ENCODE measurements at regions not wholly inside any gene's neighbourhood (a gene's known extent, or its start where the extent isn't known, plus 50 kb on each side); places are given as distances from the start of the nearest gene placed in this dataset.

- FAIRE-seq (no peak), DNase-seq (ENCODE audit: low read depth, low spot score) (no peak)
- Histone ChIP-seq H3K4me1 (ENCODE audit: control insufficient read depth, extremely low read depth, insufficient read depth, low read length) (no peaks in the 10 kb centered on the region), H3K9me3 (replicated peaks; ENCODE audit: control insufficient read depth, insufficient read depth, low read length) (no peaks in the 10 kb centered on the region), H3K27me3 (ENCODE audit: control insufficient read depth in 2 of 2, insufficient read depth in 2 of 2, low read length in 2 of 2) (no peaks in the 10 kb centered on the region), H3K9me1 (replicated peaks; ENCODE audit: control insufficient read depth, extremely low read depth, insufficient read depth, low read length) (no peaks in the 10 kb centered on the region), H4K20me1 (replicated peaks; ENCODE audit: control insufficient read depth, extremely low read depth, insufficient read depth, low read length) (no peaks in the 10 kb centered on the region), H3K4me2 (ENCODE audit: insufficient read depth, low read length) (no peak overlapping the region), H2AFZ (ENCODE audit: low read depth, low read length) (no peak overlapping the region), H3K27ac (ENCODE audit: insufficient read depth, low read depth, low read length) (no peak overlapping the region), H3K9ac (replicated peaks; ENCODE audit: extremely low read depth, insufficient read depth, low read length) (no peak overlapping the region), H3K36me3 (ENCODE audit: control insufficient read depth in 2 of 2, extremely low read depth in 1 of 2, insufficient read depth in 2 of 2, low read length in 2 of 2) (no peaks in the 10 kb centered on the region), H3K4me3 (replicated peaks in 1 of 3; ENCODE audit: insufficient read depth in 1 of 3, low read depth in 1 of 3, low read length in 3 of 3) (no peak overlapping the region), H3K79me2 (ENCODE audit: control insufficient read depth, insufficient read depth, low read length) (no peaks in the 10 kb centered on the region)
- intact Hi-C loops (cut with micrococcal nuclease) (loop anchor here (5.0 kb wide), 1 partner anchor 266 kb away; no protein-coding TSS in a partner anchor), dilution Hi-C loops (cut with MboI; ENCODE audit: extremely low pct_ligation_motif_present, low sequenced_read_pairs) (no loop called here)
- ChIA-PET CTCF (no interaction called here), POLR2A (no interaction called here)
- no TSS peak for BruUV-seq (replicated peaks)
- TF ChIP-seq JUN (IDR thresholded peaks at IDR 0.05; ENCODE audit: borderline replicate concordance, insufficient read depth, insufficient read length, low read depth) = no peak
- no peak for TF ChIP-seq FOS (IDR thresholded peaks at IDR 0.05; ENCODE audit: borderline replicate concordance, insufficient read depth, low read length)
- TF ChIP-seq MYC (IDR thresholded peaks at IDR 0.05; ENCODE audit: low read depth, low read length) = no peak
- no peak for TF ChIP-seq POLR2A (IDR thresholded peaks at IDR 0.05; ENCODE audit: low read depth, low read length)
- TF ChIP-seq POLR2AphosphoS5 (IDR thresholded peaks at IDR 0.05; ENCODE audit: insufficient read depth, low read depth, low read length) = no peak
- TF ChIP-seq CTCF (IDR thresholded peaks at IDR 0.05; ENCODE audit: extremely low read depth in 1 of 2, insufficient read depth in 1 of 2, low read depth in 1 of 2, low read length in 2 of 2) = no peak
- no peak for TF ChIP-seq GATA2 (IDR thresholded peaks at IDR 0.05; ENCODE audit: insufficient read depth, insufficient read length, low read depth, low read length)
- TF ChIP-seq EZH2 (IDR thresholded peaks at IDR 0.05; ENCODE audit: borderline replicate concordance, low read depth, low read length, severe bottlenecking) = no peak
- no peak for TF ChIP-seq MAX (IDR thresholded peaks at IDR 0.05; ENCODE audit: insufficient read depth, insufficient read length)
These were observed 158.0 kb upstream of the CTSO start for GRCh38 chr4:156111686-156112085.

Measured in endothelial cell of umbilical vein (primary cell).